Bronchial epithelial cell (primary cell): ENCODE measurements at regions not wholly inside any gene's neighbourhood (a gene's known extent, or its start where the extent isn't known, plus 50 kb on each side); places are given as distances from the start of the nearest gene placed in this dataset.

ENCODE experiments used
- DNase-seq: peaks from one replicate; pipeline ENCODE4 v3.0.0-alpha.2; 2010; ENCODE audit warnings: low read depth
- FAIRE-seq: peaks from 2 replicates; lab custom pipeline; 2011; peaks lifted over from hg19 to GRCh38; lab: Jason Lieb, UNC
- H3K27me3 ChIP-seq: 2 replicates; pipeline ENCODE4 v1.5.1; 2011; ENCODE audit warnings: low read length; ENCODE audit not compliant: control insufficient read depth, insufficient read depth
- H3K36me3 ChIP-seq: 2 replicates; pipeline ENCODE4 v1.5.1; 2011; ENCODE audit warnings: low read length; ENCODE audit not compliant: control insufficient read depth, insufficient read depth
- H3K4me3 ChIP-seq: 2 replicates; pipeline ENCODE4 v1.5.1; 2011; ENCODE audit warnings: mild to moderate bottlenecking, low read depth, low read length, control low read depth
- CTCF ChIP-seq: IDR thresholded peaks from 2 replicates; pipeline ENCODE4 v1.5.1; 2011; ENCODE audit warnings: mild to moderate bottlenecking, moderate library complexity, low read length, control low read depth, inconsistent platforms; ENCODE audit not compliant: insufficient read depth, severe bottlenecking

GRCh38 chr2:104433657-104434056 lies 420.3 kb upstream of the POU3F3 start:
- no peak for DNase-seq
- H3K27me3 ChIP-seq: no peaks in the 10 kb centered on the region
- no peak overlapping the region for H3K4me3 ChIP-seq
- H3K36me3 ChIP-seq: no peaks in the 10 kb centered on the region
- no peak for FAIRE-seq
- TF ChIP-seq CTCF: no peak

GRCh38 chr2:104434318-104434792 lies 419.6 kb upstream of the POU3F3 start:
- FAIRE-seq: no peak
- Histone ChIP-seq H3K4me3 (no peak overlapping the region), H3K27me3 (no peaks in the 10 kb centered on the region), H3K36me3 (no peaks in the 10 kb centered on the region)
- TF ChIP-seq CTCF: no peak
- DNase-seq: peak; percentile 13

GRCh38 chr2:104434966-104435365 lies 418.9 kb upstream of the POU3F3 start:
- no peak for TF ChIP-seq CTCF
- H3K27me3 ChIP-seq: no peaks in the 10 kb centered on the region
- H3K36me3 ChIP-seq: no peaks in the 10 kb centered on the region
- FAIRE-seq (no peak), DNase-seq (no peak)
- H3K4me3 ChIP-seq: no peak overlapping the region

- no peaks in the 10 kb centered on the region for H3K36me3 ChIP-seq
Observed at GRCh38 chr2:104438481-104438880, 415.4 kb upstream of the POU3F3 start.

DNA sequence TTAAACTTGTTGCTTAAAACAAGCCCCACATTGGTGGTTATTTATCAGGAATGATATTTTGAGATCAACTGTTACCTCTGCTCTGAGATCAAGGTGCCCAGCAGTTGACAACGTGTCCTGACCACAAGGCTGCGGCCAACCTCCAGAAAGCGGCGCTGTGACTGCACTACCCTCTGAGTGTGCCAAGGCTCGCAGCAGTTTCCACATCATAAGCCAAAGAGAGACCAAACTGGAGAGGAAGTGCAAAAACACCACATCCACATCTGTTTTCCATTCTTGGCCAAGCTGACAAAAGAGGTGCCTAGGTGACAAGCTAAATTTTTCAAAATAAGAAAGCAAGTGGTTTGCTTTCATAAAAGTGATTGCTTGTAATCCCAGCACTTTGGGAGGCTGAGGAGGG lies 410.8 kb upstream of the POU3F3 start:
- H3K27me3 ChIP-seq: no peaks in the 10 kb centered on the region
- TF ChIP-seq CTCF: no peak
- no peak for DNase-seq
- no peaks in the 10 kb centered on the region for H3K36me3 ChIP-seq
- no peak for FAIRE-seq
- no peak overlapping the region for H3K4me3 ChIP-seq

More at GRCh38 chr2:104438481-104438880, 415.4 kb upstream of the POU3F3 start:
- no peak for TF ChIP-seq CTCF
- Histone ChIP-seq H3K27me3 (no peaks in the 10 kb centered on the region), H3K4me3 (no peak overlapping the region)
- DNase-seq (no peak), FAIRE-seq (no peak)

DNA sequence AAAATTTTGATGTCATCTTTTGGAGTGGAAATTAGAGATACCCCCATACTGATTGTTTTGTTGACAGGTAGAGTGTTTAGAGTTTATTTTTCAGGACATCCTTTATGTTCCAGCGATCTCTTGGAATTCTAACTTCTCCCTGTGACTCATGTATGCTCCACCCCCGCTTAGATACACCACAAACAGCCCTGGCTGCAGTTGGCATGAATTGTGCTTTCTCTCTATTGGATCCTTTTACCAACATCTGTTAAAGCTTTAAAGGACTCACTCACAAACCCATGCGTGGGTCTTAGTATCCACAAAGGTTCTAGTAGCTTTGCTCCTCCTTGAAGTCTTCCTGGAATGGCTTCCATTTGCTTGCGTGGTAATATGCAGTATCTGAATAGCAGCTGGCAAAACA lies 409.5 kb upstream of the POU3F3 start:
- DNase-seq (no peak), FAIRE-seq (no peak)
- Histone ChIP-seq H3K27me3 (no peaks in the 10 kb centered on the region), H3K4me3 (no peak overlapping the region), H3K36me3 (no peaks in the 10 kb centered on the region)
- TF ChIP-seq CTCF: no peak
